Activated T-helper 2 cell treated with anti-CD3 and anti-CD28 coated beads, Interferon-gamma antibody, Interleukin-2, Interleukin-4, amounts not matched to agents 10 μg/mL and 5 μg/mL and 100 μg/mL, durations not matched to agents 14 hours and 24 hours and 36 hours (primary cell): ENCODE measurements at regions not wholly inside any gene's neighbourhood (a gene's known extent, or its start where the extent isn't known, plus 50 kb on each side); places are given as distances from the start of the nearest gene placed in this dataset.
"Not testable (repeated sequence)": the region's sequence is repeated elsewhere in the genome, so short reads cannot be mapped to it uniquely, and the experiment has no call there.

Source experiments
- DNase-seq: peaks from one replicate; pipeline ENCODE4 v3.0.0; 2021; ENCODE audit warnings: low spot score
- H3K27ac Mint-ChIP-seq: one replicate; pipeline ENCODE4 v1.8.0; 2021; ENCODE audit warnings: mixed read lengths
- H3K27me3 Mint-ChIP-seq: one replicate; pipeline ENCODE4 v1.8.0; 2021; ENCODE audit warnings: low read depth, mixed read lengths
- H3K36me3 Mint-ChIP-seq: one replicate; pipeline ENCODE4 v1.8.0; 2021; ENCODE audit warnings: low read depth, mixed read lengths
- H3K4me1 Mint-ChIP-seq: one replicate; pipeline ENCODE4 v1.8.0; 2021; ENCODE audit warnings: low read depth, mixed read lengths
- H3K4me3 Mint-ChIP-seq: one replicate; pipeline ENCODE4 v1.8.0; 2021; ENCODE audit warnings: low read depth, mild to moderate bottlenecking, moderate library complexity, mixed read lengths
- H3K9me3 Mint-ChIP-seq: one replicate; pipeline ENCODE4 v1.8.0; 2021; ENCODE audit warnings: mixed read lengths
- intact Hi-C: fragments of 100-400 bp; cut with micrococcal nuclease; formaldehyde crosslinking; loops from one replicate; pipeline ENCODE4 v1.15.1; 2023

- intact Hi-C loops, result no loop called here
- no peaks in the 10 kb centered on the region for H3K36me3 Mint-ChIP-seq
- no peaks in the 10 kb centered on the region for H3K4me1 Mint-ChIP-seq
- no peak overlapping the region for H3K4me3 Mint-ChIP-seq
- H3K9me3 Mint-ChIP-seq, result no peaks in the 10 kb centered on the region
- H3K27me3 Mint-ChIP-seq, result peaks cover 16% of the 10 kb centered on the region
- no peak for DNase-seq
- no peak overlapping the region for H3K27ac Mint-ChIP-seq
Observed at GRCh38 chr5:157984611-157985010, 125.7 kb upstream of the CLINT1 start.

GRCh38 chr5:157983906-157984551, 125.1 kb upstream of the CLINT1 start:
- H3K4me1 Mint-ChIP-seq, result no peaks in the 10 kb centered on the region
- DNase-seq, result no peak
- no peak overlapping the region for H3K4me3 Mint-ChIP-seq
- no peaks in the 10 kb centered on the region for H3K36me3 Mint-ChIP-seq
- no peaks in the 10 kb centered on the region for H3K9me3 Mint-ChIP-seq
- peaks cover 11% of the 10 kb centered on the region for H3K27me3 Mint-ChIP-seq
- H3K27ac Mint-ChIP-seq, result no peak overlapping the region
- intact Hi-C loops, result no loop called here

GRCh38 chr5:157978061-157978460, 119.1 kb upstream of the CLINT1 start:
- H3K9me3 Mint-ChIP-seq, result no peaks in the 10 kb centered on the region
- no peaks in the 10 kb centered on the region for H3K36me3 Mint-ChIP-seq
- H3K27me3 Mint-ChIP-seq, result peaks cover 31% of the 10 kb centered on the region
- intact Hi-C loops, result no loop called here
- no peaks in the 10 kb centered on the region for H3K4me1 Mint-ChIP-seq
- no peak overlapping the region for H3K27ac Mint-ChIP-seq
- no peak for DNase-seq
- H3K4me3 Mint-ChIP-seq, result no peak overlapping the region

DNA sequence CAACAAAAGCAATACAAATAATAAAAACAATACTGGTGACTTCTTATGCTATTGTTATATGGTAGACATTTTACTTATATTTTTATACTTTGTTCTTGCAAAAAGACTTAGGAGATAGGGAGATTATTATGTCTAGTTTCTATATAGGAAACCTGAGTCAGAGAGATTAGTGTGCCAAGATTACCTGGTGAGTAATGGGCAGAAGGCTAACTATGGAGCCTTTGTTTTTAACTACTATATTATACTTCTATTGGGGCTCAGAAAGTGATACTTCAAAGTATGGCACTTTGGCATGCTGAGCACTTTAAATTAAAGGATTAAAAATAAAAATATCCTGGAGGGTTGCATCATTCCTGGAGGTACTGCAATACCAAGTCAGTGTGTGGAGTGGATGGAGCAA, 117.5 kb upstream of the CLINT1 start:
- Mint-ChIP-seq H3K9me3 (no peaks in the 10 kb centered on the region), H3K27me3 (peaks cover 32% of the 10 kb centered on the region), H3K4me3 (no peak overlapping the region), H3K4me1 (no peaks in the 10 kb centered on the region), H3K36me3 (no peaks in the 10 kb centered on the region), H3K27ac (no peak overlapping the region)
- intact Hi-C loops, result no loop called here
- DNase-seq, result no peak

DNA sequence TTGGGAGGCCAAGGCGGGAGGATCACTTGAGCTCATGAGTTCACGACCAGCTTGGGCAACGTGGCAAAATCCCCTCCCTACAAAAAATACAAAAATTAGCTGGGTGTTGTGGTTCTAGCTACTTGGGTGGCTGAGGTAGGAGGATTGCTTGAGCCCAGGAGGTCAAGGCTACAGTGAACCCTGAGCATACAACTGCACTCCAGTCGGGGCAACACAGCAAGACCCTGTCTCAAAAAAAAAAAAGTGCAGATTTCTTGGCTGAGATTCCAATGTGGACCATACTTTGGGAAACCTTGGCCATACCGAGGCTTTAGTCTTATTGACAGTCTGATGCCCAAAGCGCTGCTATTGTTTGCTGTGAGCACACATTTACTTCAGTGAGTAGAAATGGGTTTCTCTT, 113.6 kb upstream of the CLINT1 start:
- intact Hi-C loops, result no loop called here
- peaks cover 26% of the 10 kb centered on the region for H3K27me3 Mint-ChIP-seq
- H3K4me3 Mint-ChIP-seq, result no peak overlapping the region

GRCh38 chr5:157971571-157972216, 112.7 kb upstream of the CLINT1 start:
- Mint-ChIP-seq H3K27me3 (peaks cover 23% of the 10 kb centered on the region), H3K36me3 (no peaks in the 10 kb centered on the region), H3K9me3 (no peaks in the 10 kb centered on the region), H3K4me3 (no peak overlapping the region), H3K27ac (no peak overlapping the region), H3K4me1 (no peaks in the 10 kb centered on the region)
- intact Hi-C loops, result no loop called here
- no peak for DNase-seq

More for the DNA sequence above, 113.6 kb upstream of the CLINT1 start:
- Mint-ChIP-seq H3K36me3 (no peaks in the 10 kb centered on the region), H3K9me3 (no peaks in the 10 kb centered on the region), H3K27ac (no peak overlapping the region), H3K4me1 (no peaks in the 10 kb centered on the region)
- no peak for DNase-seq

DNA sequence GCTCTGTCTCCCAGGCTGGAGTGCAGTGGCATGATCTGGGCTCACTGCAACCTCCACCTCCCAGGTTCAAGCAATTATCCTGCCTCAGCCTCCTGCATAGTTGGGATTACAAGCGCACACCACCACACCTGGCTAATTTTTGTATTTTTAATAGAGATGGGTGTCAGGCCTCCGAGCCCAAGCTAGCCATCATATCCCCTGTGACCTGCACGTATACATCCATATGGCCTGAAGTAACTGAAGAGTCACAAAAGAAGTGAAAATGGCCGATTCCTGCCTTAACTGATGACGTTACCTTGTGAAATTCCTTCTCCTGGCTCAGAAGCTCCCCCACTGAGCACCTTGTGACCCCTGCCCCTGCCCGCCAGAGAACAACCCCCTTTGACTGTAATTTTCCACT, 109.6 kb upstream of the CLINT1 start:
- H3K4me1 Mint-ChIP-seq, H3K4me3 Mint-ChIP-seq, H3K9me3 Mint-ChIP-seq, H3K27ac Mint-ChIP-seq, DNase-seq, H3K36me3 Mint-ChIP-seq, intact Hi-C loops: not testable (repeated sequence)
- peaks cover 10% of the 10 kb centered on the region for H3K27me3 Mint-ChIP-seq

GRCh38 chr5:157965989-157966388, 107.0 kb upstream of the CLINT1 start:
- H3K4me3 Mint-ChIP-seq, result no peak overlapping the region
- H3K27me3 Mint-ChIP-seq, result peaks cover 2% of the 10 kb centered on the region
- H3K27ac Mint-ChIP-seq, result no peak overlapping the region
- intact Hi-C loops, result no loop called here
- no peaks in the 10 kb centered on the region for H3K4me1 Mint-ChIP-seq
- H3K9me3 Mint-ChIP-seq, result no peaks in the 10 kb centered on the region
- H3K36me3 Mint-ChIP-seq, result no peaks in the 10 kb centered on the region
- DNase-seq, result no peak

GRCh38 chr5:157965040-157965678, 106.2 kb upstream of the CLINT1 start:
- no peaks in the 10 kb centered on the region for H3K4me1 Mint-ChIP-seq
- no peak for DNase-seq
- H3K27me3 Mint-ChIP-seq, result peaks cover 4% of the 10 kb centered on the region
- H3K4me3 Mint-ChIP-seq, result no peak overlapping the region
- no peaks in the 10 kb centered on the region for H3K9me3 Mint-ChIP-seq
- H3K27ac Mint-ChIP-seq, result no peak overlapping the region
- intact Hi-C loops, result no loop called here
- no peaks in the 10 kb centered on the region for H3K36me3 Mint-ChIP-seq

DNA sequence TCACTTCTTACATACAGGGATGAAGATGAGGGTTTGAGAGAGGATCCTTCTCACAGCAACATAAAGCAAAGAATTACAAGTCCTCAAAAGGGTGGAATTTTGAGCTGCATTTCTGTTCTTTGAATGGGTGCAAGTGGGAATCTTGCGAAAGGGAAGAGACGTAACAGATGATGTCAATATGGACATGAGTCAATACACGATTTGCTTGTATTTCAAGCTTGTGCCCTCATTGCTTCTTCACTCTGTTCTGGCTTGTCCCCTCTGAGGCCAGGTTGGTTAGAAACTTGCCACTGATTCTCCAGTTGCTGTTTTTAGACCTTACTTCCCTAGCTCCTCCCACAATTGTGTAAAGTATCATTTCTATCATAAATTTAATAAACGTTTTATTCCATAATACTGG, 104.8 kb upstream of the CLINT1 start:
- H3K27ac Mint-ChIP-seq, result no peak overlapping the region
- H3K27me3 Mint-ChIP-seq, result peaks cover 4% of the 10 kb centered on the region
- intact Hi-C loops, result no loop called here

DNA sequence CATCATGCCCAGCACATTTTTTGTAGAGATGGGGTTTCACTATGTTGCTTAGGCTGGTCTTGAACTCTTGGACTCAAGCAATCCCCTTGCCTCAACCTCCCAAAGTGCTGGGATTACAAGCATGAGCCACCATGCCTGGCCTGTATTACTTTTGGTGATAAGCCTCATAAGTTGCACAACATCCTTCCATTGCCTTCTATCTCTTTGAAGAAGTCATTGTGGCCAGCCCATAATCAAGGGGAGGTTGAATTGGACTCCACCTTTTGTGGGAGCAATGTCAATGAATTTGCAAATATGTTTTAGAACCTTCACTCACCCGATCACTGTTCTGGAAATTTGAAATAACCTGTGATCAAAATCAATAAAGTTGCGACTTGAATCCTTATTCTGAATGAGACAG, 104.3 kb upstream of the CLINT1 start:
- Mint-ChIP-seq H3K27me3 (peaks cover 4% of the 10 kb centered on the region), H3K9me3 (no peaks in the 10 kb centered on the region), H3K4me3 (no peak overlapping the region), H3K27ac (no peak overlapping the region), H3K4me1 (no peaks in the 10 kb centered on the region), H3K36me3 (no peaks in the 10 kb centered on the region)
- no peak for DNase-seq
- intact Hi-C loops, result no loop called here

More for the DNA sequence above, 104.8 kb upstream of the CLINT1 start:
- Mint-ChIP-seq H3K36me3 (no peaks in the 10 kb centered on the region), H3K4me3 (no peak overlapping the region), H3K4me1 (no peaks in the 10 kb centered on the region), H3K9me3 (no peaks in the 10 kb centered on the region)
- no peak for DNase-seq

- H3K4me3 Mint-ChIP-seq, H3K27ac Mint-ChIP-seq, H3K27me3 Mint-ChIP-seq, H3K4me1 Mint-ChIP-seq, DNase-seq, intact Hi-C loops, H3K36me3 Mint-ChIP-seq, H3K9me3 Mint-ChIP-seq: not testable (repeated sequence)
Observed at GRCh38 chr5:157962686-157963085, 103.7 kb upstream of the CLINT1 start.

DNA sequence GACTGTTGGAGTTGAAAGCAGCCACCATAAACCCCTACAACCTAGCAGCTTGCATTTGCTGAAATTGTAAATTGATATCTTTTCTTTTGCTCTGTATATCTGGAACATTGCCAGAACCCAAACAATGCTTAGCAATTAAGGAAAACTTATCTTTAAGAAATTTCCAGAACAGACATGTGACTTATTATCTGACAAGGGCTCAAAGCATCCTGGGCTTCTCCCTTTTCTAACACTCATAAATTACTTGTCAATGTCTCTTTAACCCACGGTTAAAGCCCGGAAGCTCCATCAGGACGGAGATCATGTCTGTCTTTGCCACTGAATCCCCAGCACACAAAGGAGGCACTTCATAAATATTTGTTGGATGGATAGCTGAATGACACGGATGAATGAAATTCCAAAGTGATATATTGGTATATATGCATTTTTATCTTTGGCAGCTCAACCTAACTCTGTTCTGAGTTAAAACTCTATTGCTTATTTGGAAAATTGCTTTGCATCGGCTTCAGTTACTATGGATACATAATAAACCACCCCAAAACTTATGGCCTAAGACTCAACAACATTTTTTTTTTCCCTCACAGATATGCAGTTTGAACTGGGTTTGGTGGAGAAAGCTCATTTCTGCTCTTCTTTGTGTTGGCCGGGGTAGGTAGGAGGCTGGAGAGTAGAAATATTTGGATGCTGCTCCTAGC, 103.1 kb upstream of the CLINT1 start:
- Mint-ChIP-seq H3K27me3 (peaks cover 4% of the 10 kb centered on the region), H3K4me1 (no peaks in the 10 kb centered on the region), H3K9me3 (no peaks in the 10 kb centered on the region), H3K27ac (no peak overlapping the region), H3K4me3 (no peak overlapping the region), H3K36me3 (no peaks in the 10 kb centered on the region)
- DNase-seq, result no peak
- intact Hi-C loops, result no loop called here
